ENCODE measurements at regions not wholly inside any gene's neighbourhood (a gene's known extent, or its start where the extent isn't known, plus 50 kb on each side); places are given as distances from the start of the nearest gene placed in this dataset.

GRCh38 chr15:81987628-81988027, 58.2 kb downstream of the MEX3B start:
- H3K27ac Mint-ChIP-seq (ENCODE audit: unreplicated experiment): no peak overlapping the region
- no peaks in the 10 kb centered on the region for H3K27me3 Mint-ChIP-seq (ENCODE audit: unreplicated experiment)
- no peaks in the 10 kb centered on the region for H3K9me3 Mint-ChIP-seq (ENCODE audit: unreplicated experiment)
- no peak for TF ChIP-seq CTCF (IDR thresholded peaks at IDR 0.05; ENCODE audit: partially characterized antibody, unreplicated experiment)
- H3K4me1 Mint-ChIP-seq (ENCODE audit: low read depth, unreplicated experiment): no peaks in the 10 kb centered on the region
- no peak overlapping the region for H3K4me3 Mint-ChIP-seq (ENCODE audit: unreplicated experiment)
- no peak for DNase-seq
- H3K36me3 Mint-ChIP-seq (ENCODE audit: unreplicated experiment): peaks cover 24% of the 10 kb centered on the region

GRCh38 chr15:81983497-81983896, 62.3 kb downstream of the MEX3B start:
- H3K4me3 Mint-ChIP-seq (ENCODE audit: unreplicated experiment): no peak overlapping the region
- H3K27me3 Mint-ChIP-seq (ENCODE audit: unreplicated experiment): no peaks in the 10 kb centered on the region
- no peak for DNase-seq
- H3K27ac Mint-ChIP-seq (ENCODE audit: unreplicated experiment): no peak overlapping the region
- TF ChIP-seq CTCF (IDR thresholded peaks at IDR 0.05; ENCODE audit: partially characterized antibody, unreplicated experiment): no peak
- no peaks in the 10 kb centered on the region for H3K9me3 Mint-ChIP-seq (ENCODE audit: unreplicated experiment)
- H3K36me3 Mint-ChIP-seq (ENCODE audit: unreplicated experiment): peaks cover 18% of the 10 kb centered on the region
- H3K4me1 Mint-ChIP-seq (ENCODE audit: low read depth, unreplicated experiment): no peaks in the 10 kb centered on the region

GRCh38 chr15:81982808-81983207, 63.0 kb downstream of the MEX3B start:
- H3K27me3 Mint-ChIP-seq (ENCODE audit: unreplicated experiment): no peaks in the 10 kb centered on the region
- no peaks in the 10 kb centered on the region for H3K9me3 Mint-ChIP-seq (ENCODE audit: unreplicated experiment)
- TF ChIP-seq CTCF (IDR thresholded peaks at IDR 0.05; ENCODE audit: partially characterized antibody, unreplicated experiment): no peak
- no peaks in the 10 kb centered on the region for H3K4me1 Mint-ChIP-seq (ENCODE audit: low read depth, unreplicated experiment)
- no peak overlapping the region for H3K4me3 Mint-ChIP-seq (ENCODE audit: unreplicated experiment)
- no peak for DNase-seq
- no peak overlapping the region for H3K27ac Mint-ChIP-seq (ENCODE audit: unreplicated experiment)
- H3K36me3 Mint-ChIP-seq (ENCODE audit: unreplicated experiment): peaks cover 18% of the 10 kb centered on the region

GRCh38 chr15:81981908-81982307, 63.9 kb downstream of the MEX3B start:
- no peak overlapping the region for H3K27ac Mint-ChIP-seq (ENCODE audit: unreplicated experiment)

GRCh38 chr15:81977464-81977863, 68.4 kb downstream of the MEX3B start:
- no peaks in the 10 kb centered on the region for H3K27me3 Mint-ChIP-seq (ENCODE audit: unreplicated experiment)
- TF ChIP-seq CTCF (IDR thresholded peaks at IDR 0.05; ENCODE audit: partially characterized antibody, unreplicated experiment): no peak
- H3K4me1 Mint-ChIP-seq (ENCODE audit: low read depth, unreplicated experiment): no peaks in the 10 kb centered on the region
- no peak for DNase-seq
- no peaks in the 10 kb centered on the region for H3K9me3 Mint-ChIP-seq (ENCODE audit: unreplicated experiment)
- H3K4me3 Mint-ChIP-seq (ENCODE audit: unreplicated experiment): no peak overlapping the region
- H3K36me3 Mint-ChIP-seq (ENCODE audit: unreplicated experiment): peaks cover 22% of the 10 kb centered on the region
- H3K27ac Mint-ChIP-seq (ENCODE audit: unreplicated experiment): no peak overlapping the region

More at GRCh38 chr15:81981908-81982307, 63.9 kb downstream of the MEX3B start:
- H3K27me3 Mint-ChIP-seq (ENCODE audit: unreplicated experiment): no peaks in the 10 kb centered on the region
- peaks cover 17% of the 10 kb centered on the region for H3K36me3 Mint-ChIP-seq (ENCODE audit: unreplicated experiment)
- no peak for DNase-seq
- no peaks in the 10 kb centered on the region for H3K4me1 Mint-ChIP-seq (ENCODE audit: low read depth, unreplicated experiment)
- no peak overlapping the region for H3K4me3 Mint-ChIP-seq (ENCODE audit: unreplicated experiment)
- H3K9me3 Mint-ChIP-seq (ENCODE audit: unreplicated experiment): no peaks in the 10 kb centered on the region
- TF ChIP-seq CTCF (IDR thresholded peaks at IDR 0.05; ENCODE audit: partially characterized antibody, unreplicated experiment): no peak

Data from glutamatergic neuron (in vitro differentiated cells).